HG03135 (cell line): ENCODE measurements at regions not wholly inside any gene's neighbourhood (a gene's known extent, or its start where the extent isn't known, plus 50 kb on each side); places are given as distances from the start of the nearest gene placed in this dataset.

ENCODE experiments used
- ATAC-seq: cut with Tn5 transposase; IDR thresholded peaks from one replicate; pipeline ENCODE4 v1.9.1; 2021; ENCODE audit warnings: mild to moderate bottlenecking, moderate library complexity; ENCODE audit not compliant: unreplicated experiment

- ATAC-seq: no peak
These were observed 141.9 kb downstream of the BTG1 start for GRCh38 chr12:92003701-92004100.

GRCh38 chr12:92002673-92003382, 142.8 kb downstream of the BTG1 start:
- no peak for ATAC-seq

- no peak for ATAC-seq
These were observed 143.4 kb downstream of the BTG1 start for GRCh38 chr12:92002195-92002649.

GRCh38 chr12:92000597-92000996, 145.0 kb downstream of the BTG1 start:
- ATAC-seq: no peak

GRCh38 chr12:91999823-92000222, 145.8 kb downstream of the BTG1 start:
- no peak for ATAC-seq

- no peak for ATAC-seq
These were observed 147.3 kb downstream of the BTG1 start for GRCh38 chr12:91998316-91998715.

GRCh38 chr12:91994208-91994797, 151.3 kb downstream of the BTG1 start:
- ATAC-seq: no peak

- ATAC-seq: no peak
These were observed 152.2 kb downstream of the BTG1 start for GRCh38 chr12:91993287-91994017.

- no peak for ATAC-seq
These were observed 154.1 kb downstream of the BTG1 start for GRCh38 chr12:91991399-91992187.

- no peak for ATAC-seq
These were observed 155.1 kb downstream of the BTG1 start for GRCh38 chr12:91990525-91990924.

- no peak for ATAC-seq
These were observed 156.5 kb downstream of the BTG1 start for GRCh38 chr12:91989143-91989542.

GRCh38 chr12:91988086-91988923, 157.3 kb downstream of the BTG1 start:
- ATAC-seq: no peak

GRCh38 chr12:91986084-91986483, 159.6 kb downstream of the BTG1 start:
- ATAC-seq: no peak

- ATAC-seq: no peak
These were observed 160.5 kb downstream of the BTG1 start for GRCh38 chr12:91985002-91985787.

GRCh38 chr12:91984556-91984955, 161.1 kb downstream of the BTG1 start:
- ATAC-seq: no peak

- ATAC-seq: no peak
These were observed 161.7 kb downstream of the BTG1 start for GRCh38 chr12:91983935-91984334.

- ATAC-seq: no peak
These were observed 162.7 kb downstream of the BTG1 start for GRCh38 chr12:91982946-91983345.

GRCh38 chr12:91980389-91980821, 165.2 kb downstream of the BTG1 start:
- no peak for ATAC-seq

GRCh38 chr12:91978143-91978542, 167.5 kb downstream of the BTG1 start:
- no peak for ATAC-seq
